RWPE2 (cell line): ENCODE measurements at regions not wholly inside any gene's neighbourhood (a gene's known extent, or its start where the extent isn't known, plus 50 kb on each side); places are given as distances from the start of the nearest gene placed in this dataset.

ENCODE experiments used
- ATAC-seq: fragments of 200-7000 bp; cut with Tn5 transposase; 3 replicates; pipeline ENCODE4 v1.9.1; 2021; ENCODE audit warnings: low read depth
- DNase-seq: peaks from one replicate; pipeline ENCODE4 v3.0.0-alpha.2; 2020; ENCODE audit warnings: low spot score
- H3K27ac ChIP-seq: fragments of 450-650 bp; 2 replicates; pipeline ENCODE4 v1.5.1; 2017; ENCODE audit warnings: mild to moderate bottlenecking; ENCODE audit not compliant: poor library complexity, severe bottlenecking
- H3K27me3 ChIP-seq: fragments of 250-450 bp; sonication (Bioruptor Pico); 2 replicates; pipeline ENCODE4 v1.5.1; 2021; ENCODE audit warnings: mild to moderate bottlenecking, moderate library complexity; ENCODE audit not compliant: insufficient read depth, poor library complexity, severe bottlenecking
- H3K36me3 ChIP-seq: fragments of 250-450 bp; sonication (Bioruptor Pico); 2 replicates; pipeline ENCODE4 v1.5.1; 2020; ENCODE audit warnings: low read depth, mild to moderate bottlenecking, moderate library complexity
- H3K4me1 ChIP-seq: fragments of 250-450 bp; sonication (Bioruptor Pico); 2 replicates; pipeline ENCODE4 v1.5.1; 2021; ENCODE audit warnings: mild to moderate bottlenecking, moderate library complexity; ENCODE audit not compliant: insufficient read depth, poor library complexity, severe bottlenecking
- H3K4me3 ChIP-seq: fragments of 250-450 bp; sonication (Bioruptor Pico); 2 replicates; pipeline ENCODE4 v1.5.1; 2021; ENCODE audit warnings: mild to moderate bottlenecking, moderate library complexity; ENCODE audit not compliant: severe bottlenecking
- H3K9me3 ChIP-seq: fragments of 250-450 bp; sonication (Bioruptor Pico); 2 replicates; pipeline ENCODE4 v1.5.1; 2021; ENCODE audit warnings: mild to moderate bottlenecking, moderate library complexity; ENCODE audit not compliant: severe bottlenecking
- CTCF ChIP-seq: fragments of 450-650 bp; IDR thresholded peaks from one replicate; pipeline ENCODE4 v1.5.1; 2017; ENCODE audit warnings: mild to moderate bottlenecking, moderate library complexity; ENCODE audit not compliant: poor library complexity, severe bottlenecking

DNA sequence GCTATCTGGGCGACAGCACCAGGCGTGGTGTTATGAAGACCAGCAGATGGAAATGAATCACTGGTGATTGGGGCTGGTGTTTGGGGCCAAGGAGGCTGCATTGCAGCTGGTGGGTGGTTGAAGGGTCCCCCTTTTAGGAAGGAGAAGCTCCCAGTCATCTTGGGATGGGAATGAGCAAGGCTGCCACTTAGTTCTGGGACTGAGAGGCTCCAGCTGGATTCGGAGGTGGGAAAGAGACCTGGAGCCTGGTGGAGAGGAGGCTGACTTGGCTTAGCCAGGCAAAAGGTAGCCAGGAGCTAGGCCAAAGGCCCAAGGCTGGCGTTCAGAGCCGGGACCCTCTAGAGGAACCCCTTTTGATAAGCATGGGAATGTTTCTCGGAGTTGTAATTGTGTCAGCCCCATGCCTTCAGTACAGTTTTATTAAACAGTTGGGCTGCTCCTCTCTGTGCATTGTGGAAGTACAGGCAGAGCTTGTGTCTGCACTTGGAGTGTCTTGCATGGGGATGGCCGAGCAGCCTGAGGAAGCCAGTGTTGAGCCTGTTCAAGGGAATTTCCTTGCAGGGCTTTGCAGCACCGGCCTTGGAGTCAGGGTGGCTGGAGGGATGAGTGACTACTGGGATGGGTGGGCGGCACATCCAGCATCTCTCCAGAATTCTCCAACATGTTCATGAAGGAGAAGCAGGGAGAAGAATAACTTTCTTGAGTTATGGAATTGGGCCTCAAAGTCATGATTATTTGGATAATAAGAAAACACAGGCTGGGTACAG is 234.9 kb downstream of the BAMBI start:
- no peak for TF ChIP-seq CTCF
- ATAC-seq (no peak), DNase-seq (no peak)
- Histone ChIP-seq H3K27me3 (no peaks in the 10 kb centered on the region), H3K27ac (no peak overlapping the region), H3K36me3 (no peaks in the 10 kb centered on the region), H3K4me1 (no peaks in the 10 kb centered on the region), H3K9me3 (no peaks in the 10 kb centered on the region), H3K4me3 (no peak overlapping the region)

- Histone ChIP-seq H3K4me3 (no peak overlapping the region), H3K36me3 (no peaks in the 10 kb centered on the region), H3K27me3 (no peaks in the 10 kb centered on the region), H3K27ac (no peak overlapping the region), H3K9me3 (no peaks in the 10 kb centered on the region), H3K4me1 (no peaks in the 10 kb centered on the region)
- TF ChIP-seq CTCF = no peak
- DNase-seq (no peak), ATAC-seq (no peak)
Observed at GRCh38 chr10:28913436-28914237, 236.3 kb downstream of the BAMBI start.

DNA sequence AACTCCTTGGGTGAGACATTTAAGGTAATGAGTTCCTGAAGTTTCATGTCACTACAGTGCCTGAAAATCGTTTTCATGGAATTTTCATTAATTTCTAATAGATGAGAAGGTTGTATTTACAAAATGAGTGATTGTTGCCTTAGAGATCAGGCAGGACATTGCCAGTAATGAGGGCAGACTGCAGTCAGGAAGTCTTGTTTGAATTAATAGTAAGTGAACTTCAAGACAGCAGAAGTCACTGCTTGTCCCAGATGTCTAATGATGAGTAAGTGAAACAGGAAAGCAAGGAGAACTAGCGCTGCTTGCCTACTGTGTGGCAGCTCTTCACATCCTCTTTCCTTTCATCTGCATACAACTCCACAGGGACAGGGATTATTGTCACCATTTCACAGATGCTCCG is 237.4 kb downstream of the BAMBI start:
- no peak overlapping the region for H3K4me3 ChIP-seq
- no peaks in the 10 kb centered on the region for H3K27me3 ChIP-seq
- TF ChIP-seq CTCF = no peak
- no peaks in the 10 kb centered on the region for H3K4me1 ChIP-seq
- DNase-seq (no peak), ATAC-seq (no peak)
- H3K27ac ChIP-seq = no peak overlapping the region
- H3K36me3 ChIP-seq = no peaks in the 10 kb centered on the region
- H3K9me3 ChIP-seq = no peaks in the 10 kb centered on the region

DNA sequence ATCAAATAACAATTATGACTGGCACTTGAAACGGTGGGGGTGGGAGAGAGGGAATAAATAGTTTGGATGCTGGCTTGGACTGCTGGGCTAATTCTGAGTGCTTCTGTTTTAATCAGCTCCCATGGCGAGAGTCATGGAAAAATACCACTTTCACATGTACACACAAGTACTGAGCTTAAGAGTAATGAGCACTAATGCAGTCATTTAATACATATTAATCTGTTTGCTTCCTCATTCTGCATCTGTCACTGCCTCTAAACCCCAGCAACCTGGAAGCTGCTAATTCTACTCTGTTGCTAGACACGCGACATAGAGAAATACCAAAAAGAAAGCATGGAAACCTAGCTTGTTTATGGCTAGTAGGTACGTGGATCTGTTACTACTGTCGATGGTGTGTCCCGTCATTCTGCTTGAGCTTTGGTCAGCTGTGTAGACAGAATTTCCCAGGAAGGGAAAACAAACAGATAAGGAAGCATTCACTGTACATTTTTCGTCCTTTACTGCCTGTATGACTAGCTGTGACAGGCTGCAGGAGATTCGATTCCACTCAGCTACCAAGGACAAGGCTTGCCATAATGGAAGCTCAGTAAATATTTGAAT is 238.8 kb downstream of the BAMBI start:
- no peak for ATAC-seq
- no peaks in the 10 kb centered on the region for H3K36me3 ChIP-seq
- no peak overlapping the region for H3K4me3 ChIP-seq
- no peak for DNase-seq
- H3K27ac ChIP-seq = no peak overlapping the region
- no peaks in the 10 kb centered on the region for H3K9me3 ChIP-seq
- no peak for TF ChIP-seq CTCF
- H3K4me1 ChIP-seq = no peaks in the 10 kb centered on the region
- no peaks in the 10 kb centered on the region for H3K27me3 ChIP-seq

GRCh38 chr10:28920091-28920490 is 242.8 kb downstream of the BAMBI start:
- ATAC-seq = no peak
- Histone ChIP-seq H3K36me3 (no peaks in the 10 kb centered on the region), H3K4me3 (no peak overlapping the region)

More at GRCh38 chr10:28920091-28920490, 242.8 kb downstream of the BAMBI start:
- H3K9me3 ChIP-seq = no peaks in the 10 kb centered on the region
- H3K27me3 ChIP-seq = no peaks in the 10 kb centered on the region
- no peak for TF ChIP-seq CTCF
- H3K4me1 ChIP-seq = no peaks in the 10 kb centered on the region
- no peak for DNase-seq
- H3K27ac ChIP-seq = no peak overlapping the region
